HG03439 (cell line): ENCODE measurements at regions not wholly inside any gene's neighbourhood (a gene's known extent, or its start where the extent isn't known, plus 50 kb on each side); places are given as distances from the start of the nearest gene placed in this dataset.

Experiments
- ATAC-seq: cut with Tn5 transposase; IDR thresholded peaks from one replicate; pipeline ENCODE4 v1.9.1; 2021; ENCODE audit warnings: mild to moderate bottlenecking, moderate library complexity; ENCODE audit not compliant: unreplicated experiment

- no peak for ATAC-seq
These were observed 620.3 kb downstream of the SLC4A3 start for GRCh38 chr2:220247588-220248350.

- no peak for ATAC-seq
These were observed 632.2 kb downstream of the SLC4A3 start for GRCh38 chr2:220259662-220260061.

DNA sequence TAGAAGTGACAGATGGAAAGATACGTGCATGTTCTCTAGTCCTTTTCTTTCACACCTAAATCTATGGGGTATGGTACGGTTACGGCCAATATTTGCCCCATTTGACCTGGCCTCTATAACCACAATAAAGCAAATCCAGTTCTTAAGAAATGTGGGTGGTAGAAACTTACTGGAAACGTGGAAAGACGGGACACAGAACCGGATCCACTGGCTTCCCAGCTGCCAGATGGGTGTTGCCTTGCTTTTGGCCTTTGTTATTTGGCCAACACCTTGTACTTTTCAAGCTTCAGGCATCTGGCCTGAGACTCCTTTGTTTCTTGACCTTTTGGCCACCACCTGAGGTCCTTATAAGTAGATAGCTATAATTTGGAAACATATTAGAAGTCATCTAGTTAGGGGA, 635.9 kb downstream of the SLC4A3 start:
- no peak for ATAC-seq

- ATAC-seq, result no peak
These were observed 641.9 kb downstream of the SLC4A3 start for GRCh38 chr2:220269367-220269766.

DNA sequence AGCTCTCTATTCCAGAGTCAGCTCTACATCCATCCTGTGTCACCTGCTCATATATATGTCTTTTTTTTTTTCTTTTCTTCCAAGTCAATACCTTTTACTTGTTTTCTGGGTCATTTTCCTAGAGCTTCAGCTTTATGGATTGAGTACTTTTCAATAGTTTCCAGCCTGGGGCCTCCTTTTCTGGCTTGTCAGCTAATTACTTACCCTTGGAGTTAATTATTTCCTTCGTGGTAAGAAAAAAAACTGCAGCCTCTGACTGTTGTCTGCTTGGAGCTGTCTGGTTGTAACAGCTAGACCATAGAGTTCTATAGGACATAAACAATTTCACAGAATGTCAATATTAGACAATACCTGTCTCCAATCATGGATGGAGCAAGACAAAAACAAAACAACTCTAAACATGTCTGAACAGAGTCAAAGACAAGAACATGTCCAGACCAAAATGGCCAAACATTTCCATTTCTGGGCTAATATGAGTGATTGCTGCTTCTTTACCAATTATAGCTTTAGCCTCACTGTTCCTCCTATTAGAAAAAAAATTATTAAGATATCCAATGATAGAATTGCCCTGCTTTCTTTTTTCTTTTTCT, 643.1 kb downstream of the SLC4A3 start:
- no peak for ATAC-seq

- ATAC-seq, result no peak
These were observed 645.2 kb downstream of the SLC4A3 start for GRCh38 chr2:220272656-220273055.

- no peak for ATAC-seq
These were observed 645.7 kb downstream of the SLC4A3 start for GRCh38 chr2:220273082-220273481.

DNA sequence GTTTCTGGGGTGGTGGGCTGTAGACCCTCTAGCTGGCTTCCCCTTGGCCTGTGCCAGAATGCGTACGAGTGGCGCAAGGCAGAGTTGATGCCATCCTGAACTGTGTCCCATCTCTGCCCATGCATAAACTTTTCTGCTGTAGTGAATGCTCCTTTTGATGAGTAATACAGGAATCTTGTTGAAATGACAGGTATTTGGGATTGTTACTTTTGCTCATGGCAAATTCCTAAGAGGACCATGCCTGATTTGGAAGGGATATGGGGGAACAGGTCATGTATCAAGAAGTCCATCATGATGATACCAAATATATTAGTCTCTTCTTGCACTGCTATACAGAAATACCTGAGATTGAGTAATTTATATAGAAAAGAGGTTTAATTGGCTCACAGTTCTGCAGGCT, 648.0 kb downstream of the SLC4A3 start:
- ATAC-seq, result no peak

- no peak for ATAC-seq
These were observed 649.5 kb downstream of the SLC4A3 start for GRCh38 chr2:220276741-220277444.

GRCh38 chr2:220277445-220277975, 650.1 kb downstream of the SLC4A3 start:
- no peak for ATAC-seq

DNA sequence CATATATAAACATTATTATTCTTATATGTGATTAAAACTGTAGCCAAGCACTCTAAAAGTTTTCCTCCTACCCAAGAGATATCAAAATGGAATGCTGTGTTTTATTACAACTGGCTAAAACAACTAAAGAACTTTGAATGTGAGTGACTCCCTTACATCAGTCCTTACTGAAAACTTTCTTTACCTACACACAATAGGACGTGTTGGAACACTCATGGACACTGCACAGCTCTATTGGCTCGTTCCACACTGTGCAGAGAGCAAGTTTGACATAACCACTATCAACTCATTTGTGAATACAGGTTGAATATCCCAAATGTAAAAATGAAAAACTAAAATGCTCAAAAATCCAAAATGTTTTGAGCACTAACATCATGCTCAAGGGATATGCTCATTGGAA, 650.6 kb downstream of the SLC4A3 start:
- no peak for ATAC-seq

GRCh38 chr2:220279372-220279771, 651.9 kb downstream of the SLC4A3 start:
- ATAC-seq, result no peak

DNA sequence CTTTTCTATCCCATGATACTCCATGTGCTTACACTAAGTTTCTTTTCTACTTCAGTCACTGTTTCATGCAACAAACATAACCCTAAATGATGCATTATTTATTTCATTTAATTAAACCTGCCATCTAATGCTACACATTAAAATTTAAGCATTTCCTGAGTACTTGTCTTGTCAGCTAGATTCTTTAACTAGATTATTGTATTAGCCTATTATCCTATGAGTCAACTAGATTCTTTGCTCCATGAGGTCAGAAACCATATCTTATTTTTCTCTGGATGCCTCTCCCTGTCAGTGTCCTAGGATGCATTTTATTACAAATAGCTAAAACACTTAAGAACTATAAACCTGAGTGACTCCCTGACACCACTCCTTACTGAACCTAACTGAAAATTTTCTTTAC, 652.4 kb downstream of the SLC4A3 start:
- ATAC-seq, result no peak

DNA sequence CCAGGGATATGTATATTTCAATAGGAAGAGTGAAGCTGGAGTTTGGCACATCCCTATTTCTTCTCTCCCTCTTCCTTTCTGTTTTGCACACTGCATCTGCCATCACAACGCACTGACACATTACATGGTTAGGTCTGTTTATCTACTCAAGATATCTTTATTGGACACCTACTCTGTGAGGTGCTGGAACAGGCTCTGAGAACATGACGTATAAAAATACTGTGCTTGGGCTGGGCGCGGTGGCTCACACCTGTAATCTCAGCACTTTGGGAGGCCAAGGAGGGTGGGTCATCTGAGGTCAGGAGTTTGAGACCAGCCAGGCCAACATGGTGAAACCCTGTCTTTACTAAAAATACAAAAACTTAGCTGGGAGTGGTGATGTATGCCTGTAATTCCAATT, 653.3 kb downstream of the SLC4A3 start:
- ATAC-seq, result no peak

DNA sequence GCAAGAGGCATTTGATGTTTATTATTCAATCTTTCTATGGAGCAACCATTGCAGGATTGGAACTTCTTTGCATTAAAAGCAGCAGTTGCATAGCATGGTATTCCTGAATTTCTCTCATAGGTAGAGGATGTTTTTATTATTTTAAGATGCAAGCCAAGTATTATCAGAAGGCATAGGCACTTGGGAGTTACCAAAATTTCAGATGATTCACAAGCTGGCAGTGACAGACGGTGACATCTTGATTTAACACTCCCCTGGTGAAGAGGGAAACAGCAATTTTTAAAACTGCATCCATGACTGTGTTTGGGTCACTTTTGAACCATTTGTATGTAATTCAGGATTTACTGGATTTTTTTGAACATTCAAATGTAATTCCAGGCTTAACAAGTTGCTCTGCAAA, 654.3 kb downstream of the SLC4A3 start:
- no peak for ATAC-seq

GRCh38 chr2:220282236-220282635, 654.8 kb downstream of the SLC4A3 start:
- no peak for ATAC-seq

DNA sequence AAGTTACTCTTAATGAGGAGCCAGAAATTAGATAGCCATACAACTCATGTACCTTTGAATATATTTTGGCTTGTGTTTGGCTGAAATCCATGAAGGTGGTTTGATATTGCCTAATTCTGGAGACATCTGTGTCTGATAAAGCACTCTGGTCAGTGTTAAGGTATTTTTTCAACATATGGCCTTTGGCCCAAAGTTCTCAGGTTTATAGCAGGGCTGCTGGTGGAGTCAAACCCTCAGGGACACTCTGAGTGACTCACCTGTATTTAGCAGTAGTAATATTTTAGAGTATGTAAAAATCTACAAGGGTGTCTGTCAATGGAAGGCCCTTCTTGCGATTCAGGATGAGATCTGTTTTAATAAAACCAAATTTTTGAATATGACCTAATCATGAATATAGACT, 666.5 kb downstream of the SLC4A3 start:
- no peak for ATAC-seq

DNA sequence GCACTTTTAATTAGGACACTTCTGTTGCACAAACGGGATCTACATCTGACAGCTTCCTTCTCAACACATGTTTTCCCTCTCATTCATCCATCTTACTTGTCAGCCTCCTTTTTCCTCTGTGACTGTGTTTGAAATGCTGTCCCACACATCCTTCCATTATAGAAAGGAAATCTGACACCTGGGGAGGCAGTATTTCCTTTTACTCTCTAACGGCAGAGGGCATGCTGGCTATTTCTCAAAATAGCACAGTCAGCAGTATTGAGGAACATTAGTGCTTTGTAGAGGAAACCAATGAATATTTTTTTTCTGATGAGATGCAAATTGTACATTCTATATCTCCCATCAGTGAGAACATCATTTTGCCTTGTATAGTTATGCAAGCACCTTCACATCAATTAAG, 668.7 kb downstream of the SLC4A3 start:
- ATAC-seq, result no peak

DNA sequence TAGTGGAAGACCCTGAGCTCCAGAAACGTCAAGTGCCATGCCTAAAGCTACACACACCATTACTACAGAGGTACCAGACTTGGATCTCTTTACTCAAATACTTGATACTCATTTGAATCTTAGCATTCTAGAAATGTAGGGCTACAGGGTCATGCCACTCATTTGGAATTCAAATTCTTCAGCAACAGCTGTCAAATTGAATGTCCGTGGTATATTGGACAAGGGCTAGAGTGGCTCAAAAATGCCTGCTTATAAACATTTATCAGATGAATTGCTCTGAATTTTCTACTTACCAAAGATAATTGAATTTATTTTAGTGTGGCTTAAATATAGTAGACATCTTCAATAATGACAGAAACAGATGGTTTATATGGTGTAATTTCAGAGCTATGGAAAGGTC, 669.7 kb downstream of the SLC4A3 start:
- no peak for ATAC-seq

GRCh38 chr2:220300806-220301205, 673.4 kb downstream of the SLC4A3 start:
- ATAC-seq, result no peak

- ATAC-seq, result no peak
These were observed 675.3 kb downstream of the SLC4A3 start for GRCh38 chr2:220302756-220303155.

GRCh38 chr2:220309215-220309614, 681.8 kb downstream of the SLC4A3 start:
- no peak for ATAC-seq
